ENCODE measurements at regions not wholly inside any gene's neighbourhood (a gene's known extent, or its start where the extent isn't known, plus 50 kb on each side); places are given as distances from the start of the nearest gene placed in this dataset.

DNA sequence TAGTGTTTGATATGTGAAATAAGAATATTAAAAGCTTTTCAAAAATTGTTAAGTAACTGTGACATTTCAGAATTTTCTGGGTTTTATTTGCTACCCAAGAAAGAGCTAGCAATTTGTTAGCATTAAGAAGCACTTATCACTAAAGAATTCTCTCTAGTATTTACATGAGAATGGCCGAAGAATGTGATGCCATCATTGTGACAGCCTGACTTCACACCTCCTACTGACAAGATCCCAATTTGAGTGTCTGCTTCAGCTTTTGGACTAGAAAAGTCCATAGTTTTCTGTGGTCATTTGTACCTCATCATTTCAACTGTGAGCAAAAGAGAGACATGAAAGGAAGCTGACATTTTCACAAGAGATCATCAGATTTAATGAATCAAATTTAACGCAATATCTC lies 548.1 kb upstream of the AGTR1 start:
- DNase-seq (ENCODE audit: low read depth in 2 of 2), result no peak

DNA sequence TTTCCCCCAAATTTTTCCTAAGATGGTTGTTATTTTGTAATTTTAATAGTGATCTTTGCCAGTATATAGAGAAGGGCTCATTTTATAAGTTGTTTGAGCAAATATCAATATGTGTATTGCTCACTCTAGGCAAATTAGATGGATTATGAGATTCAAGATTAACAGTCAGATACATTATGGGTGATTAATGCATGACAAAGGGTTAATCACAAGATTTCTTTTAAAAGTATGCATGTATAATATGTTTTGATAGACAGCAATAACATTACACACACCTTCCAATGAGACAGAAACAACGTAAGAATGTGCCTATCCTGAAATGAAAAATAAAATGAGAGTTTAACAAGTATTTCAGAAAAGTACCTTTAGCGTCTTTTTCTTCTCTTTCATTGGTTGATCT lies 547.6 kb upstream of the AGTR1 start:
- no peak for DNase-seq (ENCODE audit: low read depth in 2 of 2)

DNA sequence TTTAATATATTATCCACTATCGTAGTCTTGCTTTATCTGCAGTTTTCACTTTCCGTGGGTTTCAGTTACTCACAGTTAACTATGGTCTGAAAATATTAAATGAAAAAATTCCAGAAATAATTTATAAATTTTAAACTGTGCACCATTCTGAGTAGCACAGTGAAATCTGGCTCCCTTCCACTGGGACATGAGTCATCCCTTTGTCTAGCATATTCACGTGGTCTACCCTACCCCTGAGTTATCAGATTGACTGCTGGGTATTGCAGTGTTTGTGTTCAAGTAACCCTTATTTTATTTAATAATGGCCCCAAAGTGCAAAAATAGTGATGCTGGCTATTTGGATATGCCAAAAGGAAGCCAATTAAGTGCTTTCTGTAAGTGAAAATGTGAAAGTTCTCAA lies 539.5 kb upstream of the AGTR1 start:
- DNase-seq (ENCODE audit: low read depth in 2 of 2), result peak; percentile 38 to 46

DNA sequence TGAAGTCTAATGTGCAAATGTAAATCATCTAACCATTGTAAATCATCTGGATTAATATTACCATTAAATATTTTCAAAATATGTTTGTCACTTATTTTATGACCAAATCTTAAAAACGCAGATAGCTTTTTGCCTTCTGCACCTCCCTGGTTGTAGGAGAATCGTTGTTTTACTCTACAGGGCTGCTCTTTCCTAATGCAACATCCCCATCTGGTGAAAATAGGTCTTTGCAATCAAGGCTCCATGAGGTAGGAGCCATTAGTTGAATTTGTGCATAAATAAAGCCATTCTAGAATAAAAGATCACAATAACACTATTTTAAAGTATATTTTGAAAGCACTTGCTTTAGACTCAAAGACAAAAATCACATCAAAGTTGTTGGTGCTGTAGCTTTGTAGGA lies 535.6 kb upstream of the AGTR1 start:
- DNase-seq (ENCODE audit: low read depth in 2 of 2), result no peak

DNA sequence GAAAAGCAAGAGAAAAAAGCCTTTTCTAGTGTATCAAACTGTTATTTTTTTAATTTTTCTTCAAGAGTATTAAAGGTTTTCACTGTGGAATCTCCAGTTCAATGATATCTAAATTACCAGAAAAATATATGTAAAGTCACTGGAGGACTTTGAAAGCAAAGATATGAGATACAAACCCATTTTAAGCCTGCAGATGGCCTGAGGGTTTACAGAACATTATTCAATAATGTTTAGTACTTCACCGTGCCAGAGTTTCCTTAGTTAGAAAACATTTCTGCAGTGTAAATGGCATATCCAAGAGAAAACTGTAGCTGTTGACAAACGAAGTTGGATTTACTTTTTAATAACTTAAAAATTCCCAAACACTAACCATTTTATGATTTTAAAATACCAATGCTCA lies 529.4 kb upstream of the AGTR1 start:
- no peak for DNase-seq (ENCODE audit: low read depth in 2 of 2)

DNA sequence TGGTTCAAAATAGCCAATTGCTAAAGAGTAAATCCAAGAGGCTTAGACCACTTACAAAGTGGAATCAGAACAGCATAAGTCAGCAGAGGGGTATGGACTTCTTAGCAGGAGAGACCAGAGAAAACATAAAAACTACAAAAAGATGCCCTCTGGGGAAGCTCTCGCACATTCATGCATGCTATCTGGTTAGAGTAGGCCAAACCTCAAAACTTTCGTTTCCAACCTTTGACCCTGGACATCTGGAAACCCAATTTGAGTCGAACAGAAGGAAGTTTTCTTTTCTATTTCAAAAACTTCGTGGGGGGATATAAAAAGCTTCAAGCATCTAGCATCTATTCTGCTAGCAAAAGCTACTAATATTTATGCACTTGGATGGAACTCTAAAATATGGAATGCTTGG lies 523.9 kb upstream of the AGTR1 start:
- no peak for DNase-seq (ENCODE audit: low read depth in 2 of 2)

DNA sequence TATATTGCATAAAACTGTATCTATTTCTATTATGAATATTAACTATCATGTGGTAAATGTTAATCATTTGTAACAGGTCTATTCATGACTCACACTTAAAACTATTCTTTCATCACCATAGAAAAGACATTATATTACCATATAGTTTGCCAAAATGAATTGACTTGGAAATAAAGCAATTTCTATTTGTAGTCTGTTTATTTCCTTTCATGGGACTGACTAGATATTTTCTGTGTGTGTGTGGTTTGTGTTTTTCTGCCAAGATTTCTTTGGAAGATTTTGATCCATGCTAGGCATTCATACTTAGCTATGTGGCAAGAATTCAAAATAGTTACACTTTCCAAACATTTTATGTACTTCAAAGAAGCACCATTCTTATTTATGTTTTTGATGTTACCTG lies 522.5 kb upstream of the AGTR1 start:
- DNase-seq (ENCODE audit: low read depth in 2 of 2), result peak; percentile 80 to 87

DNA sequence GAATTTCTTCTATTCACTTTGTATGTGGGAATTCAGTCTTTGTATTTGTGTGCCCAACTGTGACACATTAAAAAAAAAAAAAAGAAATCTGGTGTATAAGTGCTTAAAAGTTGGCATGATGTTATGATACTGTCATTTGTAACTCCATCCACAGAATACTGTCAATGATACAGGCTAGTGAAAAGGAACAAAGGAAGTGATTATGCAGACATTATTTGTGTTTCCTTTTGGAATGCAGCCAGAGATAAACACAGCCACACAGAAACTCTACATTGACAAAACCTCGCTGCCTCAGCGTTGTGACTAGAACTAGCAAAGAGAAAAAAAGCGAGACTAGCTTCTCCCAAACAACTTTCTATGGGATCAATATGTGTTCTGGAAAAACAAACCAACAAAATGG lies 519.2 kb upstream of the AGTR1 start:
- DNase-seq (ENCODE audit: low read depth in 2 of 2), result no peak

DNA sequence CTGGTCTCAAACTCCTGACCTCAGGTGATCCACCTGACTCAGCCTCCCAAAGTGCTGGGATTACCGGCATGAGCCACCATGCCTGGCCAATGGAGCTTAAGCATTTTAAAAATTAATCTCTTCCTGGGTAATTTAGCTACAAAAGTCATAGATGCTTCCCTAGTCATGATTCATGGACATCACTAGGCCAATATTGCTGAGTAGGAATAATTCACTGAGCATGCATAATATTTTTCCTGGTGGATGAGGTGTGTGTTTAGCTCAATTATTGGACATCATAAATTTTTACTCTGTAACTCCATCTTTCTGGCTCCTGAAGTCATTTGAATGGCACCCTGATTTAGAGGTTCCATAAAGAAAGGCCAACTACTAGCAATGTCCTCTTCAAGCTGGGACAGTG lies 512.9 kb upstream of the AGTR1 start:
- no peak for DNase-seq (ENCODE audit: low read depth in 2 of 2)

DNA sequence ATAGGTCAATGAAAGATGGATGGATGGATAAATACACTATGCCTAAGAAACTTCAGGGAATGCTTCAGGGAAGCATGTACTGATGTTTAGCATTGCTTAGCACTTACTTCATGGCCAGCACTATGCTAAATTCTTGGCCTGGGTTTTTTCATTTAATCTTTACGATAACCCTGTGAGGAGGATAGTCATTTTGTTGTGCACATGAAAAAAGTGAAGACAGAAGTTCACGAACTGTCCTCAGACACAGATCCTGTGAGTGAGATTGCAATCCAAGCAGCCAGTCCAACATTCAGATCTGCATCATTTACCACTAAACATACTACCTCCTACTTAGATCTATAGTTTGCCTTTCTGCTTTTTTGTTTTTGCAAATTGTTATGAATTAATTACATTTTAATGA lies 510.8 kb upstream of the AGTR1 start:
- DNase-seq (ENCODE audit: low read depth in 2 of 2), result no peak

DNA sequence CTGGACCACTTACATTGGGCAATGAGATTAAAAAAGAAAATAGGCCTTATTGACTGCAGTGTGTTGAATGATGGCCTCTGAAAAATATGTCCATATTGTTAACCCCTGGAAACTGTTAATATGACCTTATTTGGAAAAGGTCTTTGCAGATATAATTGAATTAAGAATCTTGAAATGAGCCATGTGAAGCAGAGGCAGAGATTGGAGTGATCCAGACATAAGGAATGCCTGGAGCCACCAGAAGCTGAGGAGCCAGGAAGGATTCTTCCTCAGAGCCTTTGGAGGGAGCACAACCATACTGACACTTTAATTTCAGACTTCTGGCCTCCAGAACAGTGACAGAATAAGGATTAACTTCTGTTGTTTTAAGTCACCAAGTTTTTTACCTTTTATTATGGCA lies 510.4 kb upstream of the AGTR1 start:
- no peak for DNase-seq (ENCODE audit: low read depth in 2 of 2)

DNA sequence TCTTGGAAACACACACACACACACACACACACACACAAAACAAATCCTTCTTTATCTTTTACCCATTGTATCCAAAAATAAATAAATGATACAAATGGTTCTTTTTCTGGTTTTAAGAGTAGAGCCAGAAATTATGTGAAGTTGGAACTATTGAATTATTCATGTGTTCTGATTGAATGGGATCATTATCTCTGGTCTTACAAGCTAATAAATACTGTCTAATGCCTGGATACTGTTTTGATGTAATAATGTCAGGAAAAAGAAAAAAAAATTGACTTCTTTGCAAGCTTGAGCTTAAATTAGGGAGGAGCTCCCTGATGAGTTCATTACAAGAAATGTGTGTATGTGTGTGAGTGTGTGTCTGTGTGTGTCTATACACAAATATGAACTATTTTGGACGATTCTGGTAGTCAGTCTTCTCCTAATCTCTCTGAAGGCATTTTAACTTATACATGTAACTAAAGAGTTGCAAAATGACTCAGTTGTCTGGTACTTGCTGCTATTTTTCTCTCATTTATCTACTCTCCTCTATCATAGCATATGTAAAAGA lies 507.2 kb upstream of the AGTR1 start:
- no peak for DNase-seq (ENCODE audit: low read depth in 2 of 2)

DNA sequence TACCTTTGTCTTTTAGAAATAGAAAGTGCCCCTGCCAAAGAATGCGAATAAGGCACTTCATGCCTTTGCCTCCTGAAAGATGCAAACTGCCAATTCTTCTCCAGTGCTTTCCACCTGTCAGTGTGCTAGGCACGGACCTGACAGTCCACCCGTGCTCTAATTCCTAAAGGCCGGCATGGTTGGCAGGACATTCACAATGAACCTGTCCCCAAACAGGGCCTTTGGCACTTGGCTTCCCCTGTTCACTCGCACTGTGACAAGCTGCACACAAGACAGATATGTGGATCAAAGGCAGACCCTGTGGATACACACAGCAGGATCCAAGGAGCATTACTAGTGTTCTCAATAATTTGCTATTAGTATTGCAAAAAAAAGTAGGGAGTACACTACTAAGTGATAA lies 505.7 kb upstream of the AGTR1 start:
- DNase-seq (ENCODE audit: low read depth in 2 of 2), result no peak

DNA sequence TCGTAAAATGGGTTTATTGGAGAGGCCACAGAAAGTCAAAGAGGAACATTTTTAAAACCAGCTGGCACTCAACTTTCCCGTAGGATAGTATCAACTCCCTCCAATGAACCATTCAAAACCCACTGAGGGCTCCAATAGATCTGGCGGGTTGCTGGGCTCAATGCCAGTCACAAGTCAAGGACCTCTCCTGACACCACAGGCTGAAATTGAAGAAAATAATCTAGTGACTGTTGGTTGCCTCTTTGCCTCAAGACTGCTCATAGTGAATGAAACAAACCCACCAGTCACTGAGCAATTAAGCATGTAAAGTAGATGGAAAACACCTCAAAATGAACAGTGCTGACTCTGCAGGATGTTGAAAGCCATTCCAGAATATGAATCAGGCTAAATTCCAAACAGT lies 500.6 kb upstream of the AGTR1 start:
- no peak for DNase-seq (ENCODE audit: low read depth in 2 of 2)

DNA sequence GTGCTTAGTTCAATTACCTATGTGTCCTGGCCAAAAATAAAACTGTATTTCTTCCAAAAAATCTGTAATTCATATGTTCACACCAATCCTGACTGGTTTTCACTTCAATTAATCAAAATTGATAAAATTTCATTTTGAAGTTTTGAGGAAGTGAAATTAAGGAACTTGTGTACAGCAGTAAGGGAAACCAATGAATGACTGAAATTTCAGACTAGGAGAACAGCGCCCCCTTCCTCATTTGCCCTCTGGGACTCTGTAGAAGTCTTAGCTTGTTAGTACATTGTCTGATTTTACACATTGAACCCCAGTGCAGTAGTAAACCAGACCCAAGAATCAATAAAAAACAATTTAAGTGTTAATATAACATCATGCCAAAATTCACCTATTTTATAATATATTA lies 495.3 kb upstream of the AGTR1 start:
- no peak for DNase-seq (ENCODE audit: low read depth in 2 of 2)

DNA sequence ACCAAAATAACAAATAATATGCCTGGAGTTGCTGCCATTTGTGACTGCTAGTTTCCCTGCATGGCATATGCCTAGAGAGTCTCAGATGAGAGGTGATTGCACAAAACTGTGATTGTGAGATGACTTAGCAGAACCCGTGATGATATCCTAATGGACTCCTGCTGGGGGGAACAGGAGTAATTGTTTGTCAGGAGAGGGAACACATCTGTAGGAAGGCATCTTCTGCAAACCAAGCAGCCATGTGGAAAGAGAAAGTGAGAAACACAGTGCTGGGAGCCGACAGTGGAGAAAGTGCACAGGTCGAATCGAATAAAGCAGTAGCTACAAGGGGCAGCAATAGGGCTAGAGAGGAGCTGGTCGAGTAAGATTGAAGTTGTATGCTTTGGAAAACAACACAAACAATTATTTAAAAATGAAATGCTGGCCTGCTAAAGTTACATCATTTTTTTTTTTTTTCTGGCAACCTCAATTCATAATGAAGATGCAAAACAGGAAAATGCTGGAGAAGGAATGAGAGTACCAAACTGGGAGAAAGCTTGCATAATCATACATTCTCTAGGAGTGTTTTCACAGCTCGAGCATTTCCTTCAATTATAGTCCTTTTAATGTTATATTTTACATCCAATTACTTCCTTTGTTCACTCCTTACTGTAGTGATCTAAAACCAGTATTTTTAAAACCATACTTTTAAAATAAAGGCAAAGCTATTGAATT lies 494.2 kb upstream of the AGTR1 start:
- no peak for DNase-seq (ENCODE audit: low read depth in 2 of 2)

DNA sequence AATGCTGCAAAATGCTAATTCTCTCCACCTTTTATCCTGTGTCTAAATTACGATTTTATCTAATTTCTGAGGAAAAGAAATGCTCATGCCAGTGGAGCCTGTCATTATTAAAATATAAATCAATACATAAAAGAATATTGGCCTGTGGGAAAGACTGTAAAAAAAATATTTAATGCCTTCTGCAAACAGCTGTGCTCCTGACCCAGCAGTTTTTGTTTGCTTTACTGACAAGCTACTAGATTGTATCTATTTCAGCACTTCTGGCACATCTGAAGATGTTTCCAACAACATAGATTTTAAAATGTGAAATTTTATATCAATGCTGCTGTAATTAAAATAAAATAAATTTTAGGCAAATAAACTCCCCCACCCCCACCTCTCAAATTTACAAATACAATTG lies 493.6 kb upstream of the AGTR1 start:
- DNase-seq (ENCODE audit: low read depth in 2 of 2), result no peak

DNA sequence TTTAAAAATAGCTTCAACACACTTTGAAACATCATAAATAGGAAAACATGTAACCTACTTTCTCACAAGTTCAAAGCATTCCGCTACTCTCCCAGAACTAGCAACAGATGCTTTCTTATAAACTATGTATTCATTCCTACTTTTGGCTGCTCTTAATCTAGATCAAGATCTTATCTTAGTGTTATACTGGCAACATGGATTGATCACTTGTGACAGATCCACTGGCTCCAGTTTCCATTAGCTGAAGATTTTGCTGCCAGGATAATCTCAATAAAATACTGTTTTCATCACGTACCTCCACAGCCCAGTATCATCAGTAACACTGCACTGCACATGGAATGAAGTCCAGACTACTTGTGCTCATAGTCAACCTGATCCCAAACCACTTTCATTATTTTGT lies 491.7 kb upstream of the AGTR1 start:
- peak; percentile 23 to 30 for DNase-seq (ENCODE audit: low read depth in 2 of 2)

DNA sequence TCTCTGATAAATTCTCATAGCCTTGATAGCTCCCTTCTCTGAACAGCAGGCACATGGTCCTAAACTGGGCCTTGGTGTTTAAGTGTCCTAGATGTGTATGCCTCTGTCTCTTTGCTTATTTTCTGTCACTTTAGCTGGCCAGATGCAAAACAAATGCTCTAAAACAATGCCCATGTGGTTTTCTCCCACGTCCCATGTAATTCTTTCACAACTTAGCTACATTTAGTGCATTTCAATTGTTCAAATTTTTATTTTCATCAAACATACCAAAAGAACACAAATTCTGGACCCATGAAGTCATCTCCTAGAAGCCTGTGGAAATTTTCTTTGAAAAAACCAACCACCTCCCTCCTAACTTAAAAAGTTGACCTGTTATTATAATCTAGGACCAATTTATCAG lies 491.3 kb upstream of the AGTR1 start:
- no peak for DNase-seq (ENCODE audit: low read depth in 2 of 2)

DNA sequence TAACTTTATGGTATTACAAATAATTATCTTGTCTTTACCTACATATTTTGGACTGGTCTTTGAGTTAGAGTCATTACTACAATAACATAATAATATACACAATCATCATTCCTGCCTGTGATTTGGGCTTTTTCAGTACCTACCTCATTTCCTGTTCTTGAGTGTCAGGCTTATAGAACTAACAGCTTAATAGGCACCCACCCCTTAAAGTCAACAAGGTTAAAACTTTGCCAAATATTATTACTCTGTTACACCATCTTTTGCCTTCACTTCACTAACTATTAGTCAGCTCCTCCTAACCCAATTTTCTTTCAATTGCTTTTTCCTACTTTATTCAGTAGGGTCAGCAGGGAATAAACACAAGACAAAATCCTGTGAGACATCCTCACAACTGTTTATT lies 488.7 kb upstream of the AGTR1 start:
- no peak for DNase-seq (ENCODE audit: low read depth in 2 of 2)

DNA sequence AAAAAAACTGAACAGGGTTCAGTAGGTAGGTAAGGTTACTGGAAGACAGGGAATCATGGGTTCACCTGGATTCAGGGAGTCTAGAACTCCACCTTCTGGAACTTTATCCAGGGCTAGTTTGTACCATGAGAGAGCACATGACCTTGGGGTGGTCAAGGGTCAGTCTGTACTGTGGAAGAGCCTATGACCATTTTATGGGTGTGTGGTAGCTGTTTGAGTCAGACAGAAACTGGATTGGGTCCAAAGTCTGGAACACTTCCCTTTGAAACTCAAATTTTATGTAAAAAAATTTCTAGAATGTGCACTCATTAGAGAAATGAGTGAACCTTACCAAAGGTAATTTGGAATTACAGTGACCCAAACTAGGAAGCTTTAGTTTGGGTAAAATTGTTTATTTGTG lies 486.0 kb upstream of the AGTR1 start:
- no peak for DNase-seq (ENCODE audit: low read depth in 2 of 2)

DNA sequence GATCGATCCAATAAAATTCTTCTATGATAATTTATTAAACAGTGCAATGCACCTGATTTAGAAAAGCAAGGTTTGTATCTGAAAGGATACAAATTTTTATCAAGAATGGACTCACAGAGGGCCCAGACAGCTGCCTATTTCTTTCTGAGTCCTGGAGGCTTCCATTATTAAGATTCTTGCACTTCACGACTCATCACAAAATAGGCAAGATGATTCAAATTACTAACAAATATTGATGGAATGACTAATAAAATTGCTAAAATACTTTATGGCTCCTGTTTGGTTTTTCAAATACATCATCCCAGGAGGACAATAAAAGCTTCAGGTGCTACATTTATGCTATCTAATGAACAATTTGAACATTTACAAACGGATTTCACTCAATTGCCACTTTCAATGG lies 483.0 kb upstream of the AGTR1 start:
- no peak for DNase-seq (ENCODE audit: low read depth in 2 of 2)

DNA sequence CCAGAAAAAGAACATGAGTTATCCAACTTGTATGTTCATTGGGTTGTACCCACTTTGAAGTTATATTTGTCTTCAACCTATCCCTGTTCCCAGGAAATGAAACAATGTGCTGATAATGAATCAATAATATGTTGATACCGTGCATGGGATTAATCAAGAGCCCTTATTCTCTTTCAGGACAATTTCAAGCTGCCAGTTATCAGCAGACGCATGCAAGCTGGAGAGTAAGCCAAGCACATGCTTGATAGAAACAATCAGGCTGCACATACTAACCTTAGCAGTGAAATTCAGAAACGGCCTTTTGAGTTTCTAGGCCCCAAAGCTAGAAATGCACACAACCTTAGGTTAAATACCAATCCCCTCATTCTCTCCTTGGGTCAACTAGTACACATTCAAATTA lies 480.4 kb upstream of the AGTR1 start:
- no peak for DNase-seq (ENCODE audit: low read depth in 2 of 2)

DNA sequence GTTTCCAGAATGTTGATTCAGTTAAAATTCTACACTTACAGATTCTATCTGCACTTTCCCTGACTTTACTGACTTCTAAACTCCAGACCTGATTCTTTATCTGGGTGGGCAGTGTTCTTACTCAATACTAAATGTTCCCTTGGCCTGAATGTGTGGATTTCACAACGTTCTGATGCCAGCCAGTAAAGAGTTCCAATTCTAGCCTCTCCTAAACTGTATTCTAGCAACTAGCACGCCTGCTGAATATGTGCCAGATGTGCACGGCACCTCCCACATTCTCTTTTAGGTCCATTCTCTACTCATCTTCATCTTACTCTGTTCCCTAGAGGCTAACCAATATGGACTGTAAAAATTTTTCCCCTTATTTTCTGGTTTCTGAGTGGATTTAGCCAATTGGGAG lies 479.5 kb upstream of the AGTR1 start:
- no peak for DNase-seq (ENCODE audit: low read depth in 2 of 2)

Measured in fibroblast of skin of left biceps (primary cell).